HepG2 (cell line): ENCODE measurements at regions not wholly inside any gene's neighbourhood (a gene's known extent, or its start where the extent isn't known, plus 50 kb on each side); places are given as distances from the start of the nearest gene placed in this dataset.

Source experiments
- ATAC-seq: fragments of 200-7000 bp; cut with Tn5 transposase; 3 replicates; pipeline ENCODE4 v1.9.1; 2020; ENCODE audit warnings: mild to moderate bottlenecking, moderate library complexity
- BruUV-seq: library from RNA; stranded (reverse); fragments of 400-500 nt; replicated peaks from 2 replicates; lab custom pipeline; 2021; lab: Mats Ljungman, UMichigan
- CTCF ChIA-PET: fragments of 300-600 bp; formaldehyde crosslinking; extraction: SDS; loops from one replicate; lab custom pipeline; 2021; ENCODE audit warnings: low total read pairs, inconsistent platforms, low intra/inter-chr PET ratio; lab: Yijun Ruan, JAX
- POLR2A ChIA-PET: fragments of 350-600 bp; sonication (Branson Sonifier 250); formaldehyde crosslinking; loops from one replicate; lab custom pipeline; 2020; ENCODE audit warnings: antibody characterized with exemption, inconsistent platforms; lab: Yijun Ruan, JAX
- DNase-seq: peaks from one replicate; pipeline ENCODE4 v3.0.0-alpha.2; 2015; ENCODE audit warnings: low spot score
- FAIRE-seq: peaks from 3 replicates; lab custom pipeline; 2011; peaks lifted over from hg19 to GRCh38; lab: Jason Lieb, UNC
- H2AFZ ChIP-seq: one replicate; pipeline ENCODE4 v1.6.1; 2011; ENCODE audit warnings: low read length, inconsistent platforms
- H3K27ac ChIP-seq: fragments of 300-600 bp; 3 replicates; pipeline ENCODE4 v1.8.0; 2011; ENCODE audit warnings: mixed run types, mild to moderate bottlenecking, mixed read lengths, low read length, inconsistent platforms; ENCODE audit not compliant: insufficient read depth; ENCODE audit errors: extremely low read length
- H3K27me3 ChIP-seq, 2 experiments: fragments of 200-600 bp in 1 of 2; 2 replicates in 1 of 2; 3 replicates in 1 of 2; pipeline versions ENCODE4 v1.6.0 to v1.8.0; 2011; ENCODE audit warnings: low read length in 2 of 2, mild to moderate bottlenecking in 2 of 2, moderate library complexity in 2 of 2, inconsistent platforms in 1 of 2; ENCODE audit not compliant: insufficient read depth in 2 of 2, control insufficient read depth in 1 of 2
- H3K36me3 ChIP-seq, 2 experiments: fragments of 200-600 bp in 1 of 2; replicated peaks in 1 of 2; 2 replicates in 1 of 2; 3 replicates in 1 of 2; pipeline versions ENCODE4 v1.5.1 to v1.8.0; 2011; ENCODE audit warnings: low read length in 2 of 2, inconsistent platforms in 1 of 2; ENCODE audit not compliant: insufficient read depth in 2 of 2, control insufficient read depth in 1 of 2
- H3K4me1 ChIP-seq: 2 replicates; pipeline ENCODE4 v1.5.1; 2012; ENCODE audit warnings: low read length, inconsistent platforms; ENCODE audit not compliant: insufficient read depth
- H3K4me2 ChIP-seq: 2 replicates; pipeline ENCODE4 v1.6.0; 2011; ENCODE audit warnings: low read depth, low read length, inconsistent platforms
- H3K4me3 ChIP-seq, 3 experiments: fragments of 200-600 bp in 1 of 3; sonication (generic), shearing (Covaris generic) in 1 of 3; replicated peaks in 1 of 3; 2 replicates each; pipeline ENCODE4 v1.5.1; 2011 to 2016; ENCODE audit warnings: low read length in 3 of 3, inconsistent platforms in 2 of 3, low read depth in 2 of 3, mild to moderate bottlenecking in 2 of 3, control low read depth in 1 of 3, mixed read lengths in 1 of 3; ENCODE audit not compliant: insufficient read depth in 1 of 3
- H3K79me2 ChIP-seq: one replicate; pipeline ENCODE4 v1.6.1; 2011; ENCODE audit warnings: low read length, inconsistent platforms; ENCODE audit not compliant: insufficient read depth
- H3K9ac ChIP-seq: 2 replicates; pipeline ENCODE4 v1.6.0; 2011; ENCODE audit warnings: mild to moderate bottlenecking, low read depth, low read length, inconsistent platforms; ENCODE audit not compliant: insufficient read depth
- H3K9me3 ChIP-seq: 2 replicates; pipeline ENCODE4 v1.5.1; 2012; ENCODE audit warnings: mild to moderate bottlenecking, low read length
- H4K20me1 ChIP-seq: 2 replicates; pipeline ENCODE4 v1.6.0; 2011; ENCODE audit warnings: inconsistent platforms, mild to moderate bottlenecking, low read length, moderate library complexity; ENCODE audit not compliant: insufficient read depth
- HDAC1 ChIP-seq: sonication (generic); formaldehyde crosslinking; IDR thresholded peaks from 2 replicates; pipeline ENCODE4 v1.5.1; 2020; ENCODE audit warnings: mild to moderate bottlenecking, missing genetic modification reagents
- RELA ChIP-seq: sonication (generic); formaldehyde crosslinking; IDR thresholded peaks from 2 replicates; pipeline ENCODE4 v1.4.0; 2020; ENCODE audit warnings: missing genetic modification reagents
- SIN3A ChIP-seq: IDR thresholded peaks from 2 replicates; pipeline ENCODE4 v1.6.1; 2011; ENCODE audit warnings: low read depth, mild to moderate bottlenecking, control low read depth, low read length, borderline replicate concordance
- SIX1 ChIP-seq: sonication (generic); formaldehyde crosslinking; IDR thresholded peaks from 2 replicates; pipeline ENCODE4 v1.4.0; 2020; ENCODE audit warnings: missing genetic modification reagents, borderline replicate concordance
- SSRP1 ChIP-seq: IDR thresholded peaks from 2 replicates; pipeline ENCODE4 v1.6.1; 2016; ENCODE audit warnings: control low read depth
- TFAP4 ChIP-seq: sonication (generic); IDR thresholded peaks from 2 replicates; pipeline ENCODE4 v1.6.1; 2016; ENCODE audit warnings: low read depth, borderline replicate concordance
- USF2 ChIP-seq, 2 experiments: sonication (generic) in 1 of 2; formaldehyde crosslinking in 1 of 2; IDR thresholded peaks; 2 replicates each; pipeline versions ENCODE4 v1.5.1 to v1.6.1; 2011 to 2020; ENCODE audit warnings: borderline replicate concordance in 1 of 2, low read depth in 1 of 2, low read length in 1 of 2, mild to moderate bottlenecking in 1 of 2, missing genetic modification reagents in 1 of 2, moderate library complexity in 1 of 2
- ZIK1 ChIP-seq: sonication (generic); formaldehyde crosslinking; IDR thresholded peaks from 2 replicates; pipeline ENCODE4 v1.5.0; 2020; ENCODE audit warnings: mild to moderate bottlenecking, low read depth, missing genetic modification reagents, borderline replicate concordance
- ZNF205 ChIP-seq: IDR thresholded peaks from 2 replicates; pipeline ENCODE4 v1.6.1; 2018; ENCODE audit warnings: missing biosample characterization, missing genetic modification reagents
- ZNF335 ChIP-seq: sonication (generic); formaldehyde crosslinking; IDR thresholded peaks from 2 replicates; pipeline ENCODE4 v1.4.0; 2020; ENCODE audit warnings: missing genetic modification reagents
- WGBS: methylation state at CpG from one replicate; pipeline ENCODE4 v1.1.6; 2017; ENCODE audit warnings: low lambda C conversion rate; 5-methylcytosine and 5-hydroxymethylcytosine counted together
- in situ Hi-C: cut with HindIII; loops from 2 replicates; pipeline ENCODE4 v1.10.0; 2017; ENCODE audit warnings: low pct_unique_long_range_greater_than_20kb; ENCODE audit not compliant: extremely low pct_ligation_motif_present
- intact Hi-C: fragments of 100-400 bp; cut with micrococcal nuclease; formaldehyde crosslinking; loops from one replicate; pipeline ENCODE4 v1.10.0; 2022; ENCODE audit not compliant: unreplicated experiment
- TF ChIP-seq, protein P1 (sequence below): sonication (generic); formaldehyde crosslinking; IDR thresholded peaks from 2 replicates; pipeline ENCODE4 v1.5.0; 2020; ENCODE audit warnings: missing genetic modification reagents
- TF ChIP-seq, protein P2 (sequence below): sonication (generic); formaldehyde crosslinking; IDR thresholded peaks from 2 replicates; pipeline ENCODE4 v1.4.0; 2020; ENCODE audit warnings: missing genetic modification reagents; ENCODE audit errors: not compliant biosample characterization
- TF ChIP-seq, protein P3 (sequence below): sonication (generic); formaldehyde crosslinking; conservative IDR thresholded peaks from 2 replicates; pipeline ENCODE4 v1.4.0; 2020; ENCODE audit warnings: missing genetic modification reagents

DNA sequence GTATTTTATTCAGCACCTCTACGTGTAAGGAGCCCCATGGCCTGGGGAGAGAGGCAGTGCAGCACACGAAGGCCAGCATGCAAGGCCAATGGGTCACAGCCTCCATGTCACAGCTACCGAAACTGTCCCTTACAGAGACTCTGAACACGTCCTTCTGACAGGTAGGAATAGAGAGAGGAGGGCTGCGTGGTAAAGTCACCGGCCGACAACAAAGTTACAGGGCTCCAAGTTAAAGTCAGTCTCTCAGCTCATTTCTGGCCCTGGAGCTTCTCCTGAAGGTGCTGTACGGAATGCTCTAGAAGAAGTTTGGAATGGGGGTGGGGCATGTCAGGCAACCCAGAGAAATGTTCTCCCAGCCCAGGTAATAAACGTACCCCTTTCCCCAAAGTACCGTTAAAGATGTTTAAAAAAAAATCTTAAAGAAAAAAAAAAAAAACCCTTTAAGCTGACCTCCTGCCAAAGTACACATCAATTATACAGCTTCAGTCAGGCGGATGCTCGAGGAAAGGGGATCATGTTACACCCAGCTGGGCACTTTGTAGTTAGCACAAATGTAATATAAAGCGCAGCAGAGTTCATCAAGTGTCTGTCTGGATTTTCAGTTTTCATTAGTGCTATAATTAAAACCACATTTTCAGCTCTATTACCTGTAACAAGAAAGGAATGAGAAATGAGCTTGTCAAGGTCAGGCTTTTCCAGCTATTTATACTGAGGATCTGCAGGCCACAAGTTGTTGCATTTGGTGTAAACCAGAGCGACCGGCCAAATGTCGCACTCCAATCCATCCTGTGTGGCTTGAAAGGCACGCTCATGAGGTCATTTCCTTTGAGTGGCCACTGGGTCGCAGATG lies 53.3 kb upstream of the CDKN3 start (continued):
- TF ChIP-seq TFAP4 (peak; percentile 62; the same call in 1 of the 2 replicates), HDAC1 (CRISPR knock-in tag) (no peak), SIX1 (CRISPR knock-in tag) (peak; percentile 94), ZNF335 (CRISPR knock-in tag) (no peak), SSRP1 (no peak)
- TF ChIP-seq, protein P1, sequence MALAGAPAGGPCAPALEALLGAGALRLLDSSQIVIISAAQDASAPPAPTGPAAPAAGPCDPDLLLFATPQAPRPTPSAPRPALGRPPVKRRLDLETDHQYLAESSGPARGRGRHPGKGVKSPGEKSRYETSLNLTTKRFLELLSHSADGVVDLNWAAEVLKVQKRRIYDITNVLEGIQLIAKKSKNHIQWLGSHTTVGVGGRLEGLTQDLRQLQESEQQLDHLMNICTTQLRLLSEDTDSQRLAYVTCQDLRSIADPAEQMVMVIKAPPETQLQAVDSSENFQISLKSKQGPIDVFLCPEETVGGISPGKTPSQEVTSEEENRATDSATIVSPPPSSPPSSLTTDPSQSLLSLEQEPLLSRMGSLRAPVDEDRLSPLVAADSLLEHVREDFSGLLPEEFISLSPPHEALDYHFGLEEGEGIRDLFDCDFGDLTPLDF (CRISPR knock-in tag), result no peak

DNA sequence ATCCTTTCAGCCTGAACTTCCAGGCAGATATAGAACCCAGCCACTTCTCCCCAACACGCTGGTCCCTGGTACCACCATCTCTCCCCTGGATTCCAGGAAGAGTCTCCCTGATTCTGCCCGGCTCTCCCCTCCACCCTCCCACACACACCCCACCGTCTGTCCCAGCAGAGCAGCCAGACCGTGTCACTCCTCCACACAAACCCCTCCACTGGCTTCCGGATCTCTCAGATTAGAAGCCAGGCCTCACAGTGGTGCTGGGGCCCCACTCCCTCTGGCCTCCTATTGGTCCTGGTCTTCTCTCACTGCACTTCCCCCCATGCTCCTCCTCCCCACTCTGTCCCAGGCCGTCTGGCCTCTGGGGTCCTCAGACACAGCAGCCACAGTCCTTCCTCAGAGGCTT lies 52.4 kb upstream of the CDKN3 start:
- 68% methylated on average over 6 of the region's 6 CpGs for whole genome bisulfite sequencing
- no peak overlapping the region for H3K4me3 ChIP-seq
- H3K9ac ChIP-seq, result no peak overlapping the region
- H3K9me3 ChIP-seq, result no peaks in the 10 kb centered on the region
- ATAC-seq (no peak; the same call in 2 of the 3 replicates), DNase-seq (no peak), FAIRE-seq (no peak)
- H2AFZ ChIP-seq, result no peak overlapping the region
- in situ Hi-C loops (loop anchor here (10.0 kb wide), 4 partner anchors 390 to 1050 kb away; partner anchors contain the start of gene BMP4), intact Hi-C loops (no loop called here)
- BruUV-seq, result no TSS peak
- H3K4me2 ChIP-seq, result no peak overlapping the region; the same call in 1 of the 2 replicates
- POLR2A ChIA-PET, result interaction anchor here (1.1 to 1.8 kb wide), 2 partner anchors 9 to 739 kb away, joined by 3 to 6 read pairs; no protein-coding TSS in a partner anchor
- no peaks in the 10 kb centered on the region for H3K27me3 ChIP-seq
- CTCF ChIA-PET, result no interaction called here
- no peak overlapping the region for H3K27ac ChIP-seq
- no peaks in the 10 kb centered on the region for H4K20me1 ChIP-seq
- H3K36me3 ChIP-seq, result no peaks in the 10 kb centered on the region
- H3K4me1 ChIP-seq, result peaks cover 30% of the 10 kb centered on the region
- H3K79me2 ChIP-seq, result no peaks in the 10 kb centered on the region
- TF ChIP-seq SIN3A (no peak), ZNF205 (CRISPR knock-in tag) (no peak), RELA (CRISPR knock-in tag) (no peak), ZIK1 (CRISPR knock-in tag) (no peak), USF2 (IDR thresholded peaks at IDR 0.05; ENCODE audit: low read depth, low read length) (no peak), USF2 (CRISPR knock-in tag; IDR thresholded peaks at IDR 0.05; ENCODE audit: borderline replicate concordance) (no peak)
- TF ChIP-seq, protein P2, sequence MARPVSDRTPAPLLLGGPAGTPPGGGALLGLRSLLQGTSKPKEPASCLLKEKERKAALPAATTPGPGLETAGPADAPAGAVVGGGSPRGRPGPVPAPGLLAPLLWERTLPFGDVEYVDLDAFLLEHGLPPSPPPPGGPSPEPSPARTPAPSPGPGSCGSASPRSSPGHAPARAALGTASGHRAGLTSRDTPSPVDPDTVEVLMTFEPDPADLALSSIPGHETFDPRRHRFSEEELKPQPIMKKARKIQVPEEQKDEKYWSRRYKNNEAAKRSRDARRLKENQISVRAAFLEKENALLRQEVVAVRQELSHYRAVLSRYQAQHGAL (CRISPR knock-in tag), result no peak
- TF ChIP-seq, protein P3, sequence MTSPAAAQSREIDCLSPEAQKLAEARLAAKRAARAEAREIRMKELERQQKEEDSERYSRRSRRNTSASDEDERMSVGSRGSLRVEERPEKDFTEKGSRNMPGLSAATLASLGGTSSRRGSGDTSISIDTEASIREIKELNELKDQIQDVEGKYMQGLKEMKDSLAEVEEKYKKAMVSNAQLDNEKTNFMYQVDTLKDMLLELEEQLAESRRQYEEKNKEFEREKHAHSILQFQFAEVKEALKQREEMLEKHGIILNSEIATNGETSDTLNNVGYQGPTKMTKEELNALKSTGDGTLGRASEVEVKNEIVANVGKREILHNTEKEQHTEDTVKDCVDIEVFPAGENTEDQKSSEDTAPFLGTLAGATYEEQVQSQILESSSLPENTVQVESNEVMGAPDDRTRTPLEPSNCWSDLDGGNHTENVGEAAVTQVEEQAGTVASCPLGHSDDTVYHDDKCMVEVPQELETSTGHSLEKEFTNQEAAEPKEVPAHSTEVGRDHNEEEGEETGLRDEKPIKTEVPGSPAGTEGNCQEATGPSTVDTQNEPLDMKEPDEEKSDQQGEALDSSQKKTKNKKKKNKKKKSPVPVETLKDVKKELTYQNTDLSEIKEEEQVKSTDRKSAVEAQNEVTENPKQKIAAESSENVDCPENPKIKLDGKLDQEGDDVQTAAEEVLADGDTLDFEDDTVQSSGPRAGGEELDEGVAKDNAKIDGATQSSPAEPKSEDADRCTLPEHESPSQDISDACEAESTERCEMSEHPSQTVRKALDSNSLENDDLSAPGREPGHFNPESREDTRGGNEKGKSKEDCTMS (CRISPR knock-in tag), result no peak
